NCI-H345 treated with DMSO at 0.1 percent for 48 hours (cell line): ENCODE measurements at regions not wholly inside any gene's neighbourhood (a gene's known extent, or its start where the extent isn't known, plus 50 kb on each side); places are given as distances from the start of the nearest gene placed in this dataset.

Experiments
- DNase-seq: peaks from one replicate; lab custom pipeline; 2025; ENCODE audit not compliant: unreplicated experiment; lab: John Stamatoyannopoulos, UW

DNA sequence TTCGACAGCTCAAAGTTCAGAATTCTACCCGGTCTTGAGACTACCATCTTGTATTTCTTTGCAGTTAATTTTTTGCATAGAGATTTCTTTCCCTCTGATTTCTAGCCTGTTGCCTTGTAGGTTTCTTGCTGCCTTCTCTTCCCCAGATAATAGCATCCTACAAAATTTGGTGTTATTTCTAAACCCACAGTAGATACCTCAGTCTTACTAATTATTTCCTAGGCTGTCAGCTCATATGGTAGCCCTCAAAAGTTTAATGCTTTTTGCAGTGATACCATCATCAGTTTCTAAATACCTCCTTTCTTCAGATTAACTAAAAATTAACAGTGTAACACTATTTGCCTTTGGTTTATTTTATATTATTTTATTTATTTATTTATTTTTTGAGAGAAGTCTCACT, 61.9 kb upstream of the TMPO start:
- no peak for DNase-seq

DNA sequence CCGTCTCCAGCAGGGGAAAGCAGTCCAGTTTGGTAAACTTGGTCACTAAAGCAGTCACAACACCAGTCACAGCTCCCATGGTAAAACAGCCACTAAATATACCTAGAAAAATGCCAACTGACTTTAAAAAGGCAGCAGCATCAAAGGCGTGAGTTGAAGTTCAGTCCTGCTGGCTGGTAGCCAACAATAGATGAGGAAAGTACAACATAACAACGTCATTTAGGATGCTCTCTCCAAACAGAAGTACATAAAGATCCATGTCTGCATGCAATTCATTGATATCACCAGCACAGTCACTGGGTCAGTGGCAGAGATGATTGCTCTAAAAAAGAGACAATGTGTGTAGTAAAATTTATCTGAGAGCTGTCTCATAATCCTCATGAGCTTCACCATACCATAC, 59.3 kb upstream of the TMPO start:
- no peak for DNase-seq

DNA sequence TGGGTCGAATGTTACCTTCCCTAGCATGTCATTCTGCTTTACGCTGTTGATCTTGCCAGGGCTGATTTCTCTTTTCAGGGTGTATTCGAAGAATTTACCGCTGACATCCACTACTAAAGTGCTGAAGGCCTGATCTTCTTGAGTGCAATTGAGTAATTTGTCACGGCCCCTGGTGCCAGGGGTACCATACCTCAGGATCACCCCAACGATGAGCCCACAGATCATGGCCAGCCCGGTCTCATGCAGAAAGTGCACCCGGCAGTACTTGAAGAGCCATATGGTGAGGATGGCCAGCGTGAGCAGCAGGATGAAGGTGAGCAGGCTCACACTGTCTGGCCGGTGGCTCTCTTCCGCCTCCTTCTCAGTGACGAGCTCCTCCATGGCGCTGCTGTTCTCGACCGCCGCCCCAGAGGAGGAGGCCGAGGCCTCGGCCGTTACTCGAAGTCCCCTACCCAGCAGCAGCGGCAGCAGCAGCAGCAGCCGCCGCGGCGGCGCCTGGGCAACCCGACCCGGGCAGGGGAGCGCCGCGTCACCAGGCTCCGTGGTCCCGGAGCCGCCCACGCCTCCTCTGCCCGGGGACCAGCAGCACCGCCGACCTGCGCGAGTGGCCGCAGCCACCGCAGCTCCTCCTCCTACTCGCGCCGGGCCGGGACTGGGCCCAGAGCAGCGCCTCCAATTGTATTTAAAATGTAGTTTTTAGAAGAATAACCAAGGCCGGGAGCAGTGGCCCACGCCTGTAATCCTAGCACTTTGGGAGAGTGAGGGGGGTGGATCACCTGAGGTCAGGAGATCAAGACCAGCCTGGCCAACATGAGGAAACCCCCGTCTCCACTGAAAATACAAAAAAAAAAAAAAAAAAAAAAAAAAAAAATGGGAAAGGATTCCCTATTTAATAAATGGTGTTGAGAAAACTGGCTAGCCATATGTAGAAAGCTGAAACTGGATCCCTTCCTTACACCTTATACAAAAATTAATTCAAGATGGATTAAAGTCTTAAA, 58.5 kb upstream of the TMPO start:
- no peak for DNase-seq

DNA sequence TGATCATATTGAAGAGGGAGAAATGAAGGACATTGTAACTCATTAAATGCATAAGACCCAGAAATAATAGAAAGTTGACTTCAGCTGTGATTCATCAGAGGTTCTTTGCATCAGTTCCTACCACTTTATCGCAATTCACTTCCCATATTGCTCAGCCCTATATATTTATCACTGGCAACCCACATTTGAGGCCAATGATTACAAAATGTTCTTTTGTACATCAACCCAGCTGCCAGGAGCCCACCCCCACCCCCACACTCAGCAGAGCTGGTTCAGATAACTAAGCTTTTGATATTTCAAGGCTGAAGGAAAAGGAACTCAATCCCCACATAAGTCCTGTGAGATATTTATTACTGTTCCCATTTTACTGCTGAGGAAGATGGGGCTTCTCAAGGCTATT, 51.2 kb upstream of the TMPO start:
- DNase-seq = no peak

DNA sequence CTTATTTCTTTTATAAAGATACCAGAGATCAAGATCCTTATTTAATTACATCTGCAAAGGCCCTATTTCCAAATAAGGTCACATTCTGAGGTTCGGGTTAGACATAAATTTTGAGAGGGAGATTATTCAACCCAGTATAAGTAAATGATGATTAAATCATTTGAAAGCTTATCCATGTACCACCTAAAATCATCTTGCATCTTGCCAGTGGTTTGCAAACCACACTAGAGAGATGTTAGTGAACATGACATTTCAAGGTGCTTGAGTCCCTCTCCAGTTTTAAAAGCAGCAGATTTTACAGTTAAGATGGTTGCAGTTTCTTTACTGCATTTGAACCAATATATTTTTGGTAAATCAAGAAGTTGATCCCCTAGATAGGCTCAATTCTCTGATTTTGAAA, 49.9 kb upstream of the TMPO start:
- no peak for DNase-seq
